GM18507 (cell line): ENCODE measurements at regions not wholly inside any gene's neighbourhood (a gene's known extent, or its start where the extent isn't known, plus 50 kb on each side); places are given as distances from the start of the nearest gene placed in this dataset.
"Not testable (repeated sequence)": the region's sequence is repeated elsewhere in the genome, so short reads cannot be mapped to it uniquely, and the experiment has no call there.

Source experiments
- DNase-seq: peaks from one replicate; pipeline ENCODE4 v3.0.0; 2011; ENCODE audit warnings: low read depth; ENCODE audit not compliant: insufficient read length; ENCODE audit errors: extremely low spot score
- FAIRE-seq: peaks from 2 replicates; lab custom pipeline; 2011; peaks lifted over from hg19 to GRCh38; lab: Jason Lieb, UNC

DNA sequence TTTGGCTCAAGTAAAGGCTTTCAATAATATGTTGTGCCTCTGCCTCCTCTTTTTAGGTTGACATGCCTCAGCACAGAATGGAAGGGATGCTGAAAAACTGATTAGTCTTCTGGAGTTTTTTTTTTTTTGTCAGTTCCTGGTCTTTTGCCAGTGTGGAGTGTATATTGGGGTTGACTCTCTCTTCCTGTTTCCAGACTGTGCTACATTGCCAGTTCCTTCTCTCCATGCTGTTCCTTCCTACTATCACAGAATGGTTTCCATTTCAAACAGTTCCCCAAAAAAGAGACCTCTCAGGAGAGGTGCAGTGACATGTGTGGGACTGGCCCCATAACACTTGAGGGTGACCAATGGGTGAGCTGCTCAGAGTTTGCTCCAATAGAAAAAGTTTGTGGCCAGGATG is 101.7 kb upstream of the ETV3 start:
- DNase-seq (no peak), FAIRE-seq (peak; percentile 38)

- no peak for DNase-seq
- no peak for FAIRE-seq
Measured at GRCh38 chr1:157238585-157238984, 100.4 kb upstream of the ETV3 start.

GRCh38 chr1:157237981-157238380 is 99.8 kb upstream of the ETV3 start:
- DNase-seq = no peak

GRCh38 chr1:157237522-157237921 is 99.3 kb upstream of the ETV3 start:
- FAIRE-seq = peak; percentile 33
- DNase-seq = no peak

More at GRCh38 chr1:157237981-157238380, 99.8 kb upstream of the ETV3 start:
- FAIRE-seq = peak; percentile 46

DNA sequence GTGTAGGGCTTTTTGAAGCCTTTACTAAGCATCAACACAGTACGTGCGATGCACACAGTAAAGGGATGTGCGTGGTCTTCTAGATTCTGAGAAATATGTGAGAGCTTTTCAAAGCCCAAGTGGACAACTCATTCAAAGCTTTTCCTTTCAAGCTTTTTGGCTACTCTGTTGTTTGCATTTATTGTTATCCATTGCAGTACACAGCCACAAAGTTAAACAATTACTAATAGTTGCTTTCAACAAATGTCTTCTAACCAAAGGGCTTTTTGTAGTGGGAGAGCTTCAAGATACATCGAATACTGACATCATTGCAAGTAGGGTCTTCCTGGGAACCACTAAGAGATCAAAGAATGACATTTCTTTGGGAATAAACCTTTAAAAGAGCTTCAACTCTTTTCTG is 97.9 kb upstream of the ETV3 start:
- FAIRE-seq = no peak
- DNase-seq = no peak

DNA sequence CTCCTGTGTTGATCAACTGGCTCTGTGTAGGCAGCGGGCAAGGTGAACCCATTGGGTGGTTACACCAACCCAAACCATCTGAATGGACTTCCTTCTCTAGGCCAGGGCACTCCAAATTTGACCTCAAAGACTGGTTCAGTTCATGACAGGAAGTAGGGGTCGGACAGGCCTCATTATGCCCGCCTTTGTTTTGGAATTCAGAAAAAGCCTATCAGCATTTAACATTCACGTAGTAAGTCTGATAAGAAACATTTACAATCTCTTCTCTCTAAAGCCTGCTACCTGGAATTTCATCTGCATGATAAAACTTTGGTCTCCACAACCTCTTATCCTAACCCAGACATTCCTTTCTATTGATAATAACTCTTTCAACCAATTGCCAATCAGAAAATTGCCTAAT is 97.1 kb upstream of the ETV3 start:
- FAIRE-seq (no peak), DNase-seq (no peak)

DNA sequence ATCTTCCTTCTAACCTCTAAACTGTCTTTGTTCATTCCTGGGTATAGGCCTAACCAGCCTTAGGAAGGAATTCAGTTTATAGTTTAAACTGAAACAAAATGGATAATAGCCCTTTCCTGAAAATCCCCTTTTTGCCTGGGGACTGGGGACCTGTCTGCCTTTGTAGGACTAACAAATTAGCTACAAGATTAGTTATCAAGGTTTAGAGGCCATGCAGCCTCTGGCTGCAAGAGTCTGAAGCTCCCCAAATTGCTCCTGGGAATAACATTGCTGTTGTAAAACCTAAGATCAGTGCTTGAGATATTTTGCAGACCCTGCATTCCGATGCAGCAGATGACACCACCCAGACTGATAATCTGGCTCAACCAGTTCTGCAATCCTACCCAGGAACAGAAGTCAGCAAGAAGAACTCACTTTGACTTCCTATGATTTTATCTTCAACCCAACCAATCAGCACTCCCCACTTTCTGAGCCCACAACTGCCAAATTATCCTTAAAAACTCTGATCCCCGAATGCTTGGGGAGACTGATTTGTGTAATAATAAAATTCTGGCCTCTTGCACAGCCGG is 96.6 kb upstream of the ETV3 start:
- DNase-seq (no peak), FAIRE-seq (no peak)

DNA sequence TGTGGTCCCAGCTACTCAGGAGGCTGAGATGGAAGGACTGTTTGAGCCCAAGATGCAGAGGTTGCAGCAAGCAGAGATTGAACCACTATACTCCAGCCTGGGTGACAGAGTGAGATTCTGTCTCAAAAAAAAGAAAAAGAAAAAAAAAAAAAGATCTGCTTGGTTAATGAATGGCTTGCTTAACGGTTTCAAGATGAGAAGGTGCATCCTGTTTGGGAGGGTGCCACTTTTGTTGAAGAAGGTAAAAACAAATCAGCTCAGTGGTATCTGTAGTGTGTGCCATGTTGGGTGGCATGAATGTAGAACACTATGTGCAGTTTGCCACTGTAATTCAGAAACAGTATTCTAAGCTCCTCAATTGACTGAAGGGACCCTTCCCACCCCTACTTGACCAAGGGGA is 94.9 kb upstream of the ETV3 start:
- peak; percentile 94 for FAIRE-seq
- DNase-seq = peak; percentile 15

GRCh38 chr1:157231846-157232525 is 93.8 kb upstream of the ETV3 start:
- FAIRE-seq = no peak
- no peak for DNase-seq

- no peak for DNase-seq
- FAIRE-seq = no peak
Measured at GRCh38 chr1:157230500-157230899, 92.3 kb upstream of the ETV3 start.

GRCh38 chr1:157227700-157228099 is 89.5 kb upstream of the ETV3 start:
- DNase-seq (no peak), FAIRE-seq (no peak)

DNA sequence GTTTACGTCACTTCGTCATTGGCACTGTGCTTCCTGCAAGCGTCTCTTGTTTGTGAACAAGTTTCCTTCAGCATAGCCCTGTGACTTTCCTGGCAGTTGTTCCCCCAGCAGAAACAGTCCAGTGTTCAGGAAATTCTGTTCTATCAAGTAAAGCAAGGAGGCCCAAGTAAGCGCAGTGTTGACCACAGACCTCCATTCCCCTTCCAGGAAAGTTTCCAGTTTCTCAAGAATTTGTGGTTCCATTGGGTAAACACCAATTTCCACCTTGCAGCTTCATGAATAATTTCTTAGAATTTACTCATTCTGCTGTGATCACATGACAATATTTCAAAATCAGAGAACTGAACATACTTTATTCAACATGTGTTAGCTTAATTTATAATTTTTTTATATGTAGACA is 88.5 kb upstream of the ETV3 start:
- no peak for DNase-seq
- FAIRE-seq = no peak

- no peak for FAIRE-seq
- DNase-seq = no peak
Measured at GRCh38 chr1:157219600-157219999, 81.4 kb upstream of the ETV3 start.

GRCh38 chr1:157219182-157219581 is 81.0 kb upstream of the ETV3 start:
- DNase-seq = no peak
- no peak for FAIRE-seq

DNA sequence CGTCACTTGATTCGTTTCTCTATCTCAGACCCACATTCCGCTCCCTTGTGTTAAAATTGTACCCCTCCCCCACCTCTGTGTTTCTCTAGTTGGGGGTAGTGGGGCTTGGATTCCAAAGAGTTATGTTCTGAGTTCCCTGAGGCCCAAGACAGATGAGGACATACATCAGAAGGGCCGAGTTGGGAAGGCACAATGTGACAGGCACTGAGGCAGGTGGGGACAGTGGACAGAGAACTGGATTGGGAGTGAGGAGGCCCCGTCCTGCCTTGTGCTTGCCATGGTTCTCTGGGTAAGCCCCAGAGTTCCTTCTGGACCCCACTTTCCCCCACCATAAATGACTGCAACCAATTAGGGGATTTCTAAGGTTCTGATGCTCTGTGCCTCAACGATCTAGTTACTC is 80.5 kb upstream of the ETV3 start:
- no peak for FAIRE-seq

GRCh38 chr1:157217486-157217885 is 79.3 kb upstream of the ETV3 start:
- FAIRE-seq = no peak

More for the DNA sequence above, 80.5 kb upstream of the ETV3 start:
- DNase-seq = no peak

GRCh38 chr1:157213836-157214235 is 75.6 kb upstream of the ETV3 start:
- DNase-seq = no peak
- FAIRE-seq = no peak

More at GRCh38 chr1:157217486-157217885, 79.3 kb upstream of the ETV3 start:
- no peak for DNase-seq

DNA sequence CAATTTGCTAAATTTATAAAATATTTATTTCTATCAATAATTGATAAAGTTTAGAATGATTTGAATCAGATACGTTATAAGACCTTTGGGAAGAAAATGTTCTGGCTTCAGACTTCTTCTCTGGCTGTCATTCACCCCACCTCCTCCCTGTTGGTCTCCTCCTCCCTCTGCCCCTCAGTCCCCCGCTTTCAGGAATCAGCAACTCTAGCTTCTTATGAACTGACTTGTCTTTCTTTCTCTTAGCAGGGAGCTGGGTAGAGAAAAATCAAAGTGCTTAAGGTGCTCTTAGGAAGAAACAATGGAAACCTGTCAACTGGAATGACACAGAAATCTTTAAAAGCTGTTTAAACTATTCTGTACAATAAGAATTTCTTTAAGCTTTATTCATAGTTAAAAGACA is 71.3 kb upstream of the ETV3 start:
- DNase-seq (no peak), FAIRE-seq (no peak)

GRCh38 chr1:157205982-157206381 is 67.8 kb upstream of the ETV3 start:
- not testable (repeated sequence) for DNase-seq, FAIRE-seq

DNA sequence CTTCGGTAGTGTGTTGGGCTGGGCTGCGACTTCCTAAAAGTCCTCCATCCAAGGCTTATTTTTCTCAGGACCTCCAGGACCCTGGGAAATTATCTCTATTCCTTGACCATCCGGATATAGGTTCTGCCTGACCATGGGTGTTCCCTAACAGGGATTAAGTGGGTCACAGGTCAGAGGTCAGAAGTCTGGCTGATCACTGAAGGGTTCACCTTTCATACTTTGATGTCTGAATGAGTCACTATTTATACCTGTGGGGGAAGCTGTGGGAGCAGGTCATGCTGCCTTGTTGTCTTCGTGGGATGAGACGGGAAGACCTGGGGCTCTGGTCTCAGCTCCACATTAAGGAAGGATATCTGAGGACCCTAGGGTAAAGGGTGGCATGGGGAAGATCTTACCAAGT is 65.0 kb upstream of the ETV3 start:
- FAIRE-seq (no peak), DNase-seq (no peak)

- FAIRE-seq (no peak), DNase-seq (no peak)
Measured at GRCh38 chr1:157202331-157202730, 64.1 kb upstream of the ETV3 start.
